Astrocyte (in vitro differentiated cells and primary cell): ENCODE measurements at regions not wholly inside any gene's neighbourhood (a gene's known extent, or its start where the extent isn't known, plus 50 kb on each side); places are given as distances from the start of the nearest gene placed in this dataset.
A peak's percentile ranks its signal among the peaks of the same experiment; 100 is the strongest.

Source experiments
- DNase-seq: peaks from one replicate; pipeline ENCODE4 v3.0.0-alpha.2; 2010; ENCODE audit warnings: low read depth
- FAIRE-seq: peaks from 2 replicates; lab custom pipeline; 2011; peaks lifted over from hg19 to GRCh38; lab: Jason Lieb, UNC
- H2AFZ ChIP-seq: 2 replicates; pipeline ENCODE4 v1.6.0; 2012; ENCODE audit warnings: low read depth, low read length, inconsistent platforms
- H3K27ac ChIP-seq: 2 replicates; pipeline ENCODE4 v1.5.1; 2011; ENCODE audit warnings: low read depth, low read length, inconsistent platforms
- H3K27me3 ChIP-seq: 2 replicates; pipeline ENCODE4 v1.6.0; 2011; ENCODE audit warnings: low read length, inconsistent platforms; ENCODE audit not compliant: insufficient read depth
- H3K36me3 ChIP-seq: 2 replicates; pipeline ENCODE4 v1.5.1; 2011; ENCODE audit warnings: low read length, inconsistent platforms; ENCODE audit not compliant: insufficient read depth
- H3K4me1 ChIP-seq: 2 replicates; pipeline ENCODE4 v1.5.1; 2011; ENCODE audit warnings: low read length, inconsistent platforms; ENCODE audit not compliant: insufficient read depth
- H3K4me2 ChIP-seq: 2 replicates; pipeline ENCODE4 v1.6.0; 2012; ENCODE audit warnings: low read length, inconsistent platforms
- H3K4me3 ChIP-seq: 2 replicates; pipeline ENCODE4 v1.5.1; 2011; ENCODE audit warnings: low read depth, mild to moderate bottlenecking, low read length, inconsistent platforms; ENCODE audit not compliant: insufficient read depth
- H3K79me2 ChIP-seq: 2 replicates; pipeline ENCODE4 v1.6.0; 2012; ENCODE audit warnings: mild to moderate bottlenecking, low read length, inconsistent platforms; ENCODE audit not compliant: insufficient read depth
- H3K9ac ChIP-seq: 2 replicates; pipeline ENCODE4 v1.6.0; 2012; ENCODE audit warnings: mild to moderate bottlenecking, low read length, inconsistent platforms
- H3K9me3 ChIP-seq: 2 replicates; pipeline ENCODE4 v1.5.1; 2012; ENCODE audit warnings: low read depth, mild to moderate bottlenecking, low read length, inconsistent platforms; ENCODE audit not compliant: insufficient read depth
- H4K20me1 ChIP-seq: 2 replicates; pipeline ENCODE4 v1.6.0; 2012; ENCODE audit warnings: low read length, inconsistent platforms; ENCODE audit not compliant: insufficient read depth
- H3K27ac Mint-ChIP-seq: one replicate; pipeline ENCODE4 v1.8.0; 2021; ENCODE audit warnings: mild to moderate bottlenecking, mixed read lengths; ENCODE audit not compliant: unreplicated experiment
- H3K27me3 Mint-ChIP-seq: one replicate; pipeline ENCODE4 v1.8.0; 2021; ENCODE audit warnings: low read depth, mixed read lengths; ENCODE audit not compliant: unreplicated experiment
- H3K36me3 Mint-ChIP-seq: one replicate; pipeline ENCODE4 v1.8.0; 2021; ENCODE audit warnings: low read depth, mixed read lengths; ENCODE audit not compliant: unreplicated experiment
- H3K4me1 Mint-ChIP-seq: one replicate; pipeline ENCODE4 v1.8.0; 2021; ENCODE audit warnings: low read depth, mixed read lengths; ENCODE audit not compliant: unreplicated experiment
- H3K4me3 Mint-ChIP-seq: one replicate; pipeline ENCODE4 v1.8.0; 2021; ENCODE audit warnings: mild to moderate bottlenecking, moderate library complexity, mixed read lengths; ENCODE audit not compliant: unreplicated experiment
- H3K9me3 Mint-ChIP-seq: one replicate; pipeline ENCODE4 v1.8.0; 2021; ENCODE audit warnings: mild to moderate bottlenecking, mixed read lengths; ENCODE audit not compliant: unreplicated experiment
- CTCF ChIP-seq: IDR thresholded peaks from 2 replicates; pipeline ENCODE4 v1.5.1; 2011; ENCODE audit warnings: low read depth, mild to moderate bottlenecking, inconsistent platforms, low read length, moderate library complexity; ENCODE audit not compliant: insufficient read depth
- EZH2 ChIP-seq: IDR thresholded peaks from 2 replicates; pipeline ENCODE4 v1.6.1; 2012; ENCODE audit warnings: mild to moderate bottlenecking, low read length, inconsistent platforms; ENCODE audit not compliant: insufficient read depth

- Mint-ChIP-seq H3K27me3 (no peaks in the 10 kb centered on the region), H3K4me3 (no peak overlapping the region), H3K36me3 (peaks cover 15% of the 10 kb centered on the region), H3K9me3 (peaks cover 4% of the 10 kb centered on the region), H3K27ac (no peak overlapping the region), H3K4me1 (peaks cover 22% of the 10 kb centered on the region)
- DNase-seq (no peak), FAIRE-seq (no peak)
- Histone ChIP-seq H3K4me3 (no peak overlapping the region), H2AFZ (no peak overlapping the region), H3K79me2 (no peaks in the 10 kb centered on the region), H3K9me3 (no peaks in the 10 kb centered on the region), H3K4me2 (peak overlapping the region; percentile 64), H3K4me1 (peaks cover 17% of the 10 kb centered on the region), H3K36me3 (no peaks in the 10 kb centered on the region), H3K27ac (no peak overlapping the region), H4K20me1 (no peaks in the 10 kb centered on the region), H3K27me3 (no peaks in the 10 kb centered on the region), H3K9ac (no peak overlapping the region)
- TF ChIP-seq EZH2 (no peak), CTCF (no peak)
Observed at GRCh38 chr9:23621924-23622323, 204.1 kb downstream of the ELAVL2 start.

- no peaks in the 10 kb centered on the region for H3K79me2 ChIP-seq
- Mint-ChIP-seq H3K4me1 (peaks cover 22% of the 10 kb centered on the region), H3K27ac (no peak overlapping the region), H3K4me3 (no peak overlapping the region), H3K27me3 (no peaks in the 10 kb centered on the region), H3K36me3 (peaks cover 16% of the 10 kb centered on the region), H3K9me3 (peaks cover 4% of the 10 kb centered on the region)
- no peak overlapping the region for H3K4me3 ChIP-seq
- H4K20me1 ChIP-seq = no peaks in the 10 kb centered on the region
- DNase-seq = no peak
- peak overlapping the region; percentile 64 for H3K4me2 ChIP-seq
- no peaks in the 10 kb centered on the region for H3K27me3 ChIP-seq
- TF ChIP-seq CTCF = no peak
- no peak for TF ChIP-seq EZH2
- no peak overlapping the region for H2AFZ ChIP-seq
- no peaks in the 10 kb centered on the region for H3K36me3 ChIP-seq
- H3K9me3 ChIP-seq = no peaks in the 10 kb centered on the region
- no peak overlapping the region for H3K27ac ChIP-seq
- H3K4me1 ChIP-seq = peaks cover 17% of the 10 kb centered on the region
- FAIRE-seq = no peak
- H3K9ac ChIP-seq = no peak overlapping the region
Observed at GRCh38 chr9:23622396-23622795, 203.6 kb downstream of the ELAVL2 start.

- DNase-seq (no peak), FAIRE-seq (no peak)
- Histone ChIP-seq H3K27ac (no peak overlapping the region), H3K9ac (no peak overlapping the region), H3K79me2 (no peaks in the 10 kb centered on the region), H3K4me1 (no peaks in the 10 kb centered on the region), H3K4me2 (no peak overlapping the region), H3K27me3 (no peaks in the 10 kb centered on the region), H2AFZ (no peak overlapping the region), H3K4me3 (no peak overlapping the region), H3K9me3 (no peaks in the 10 kb centered on the region), H3K36me3 (no peaks in the 10 kb centered on the region), H4K20me1 (no peaks in the 10 kb centered on the region)
- H3K27me3 Mint-ChIP-seq = no peaks in the 10 kb centered on the region
- peaks cover 7% of the 10 kb centered on the region for H3K4me1 Mint-ChIP-seq
- TF ChIP-seq EZH2 = no peak
- no peak for TF ChIP-seq CTCF
- peaks cover 4% of the 10 kb centered on the region for H3K9me3 Mint-ChIP-seq
- H3K4me3 Mint-ChIP-seq = no peak overlapping the region
- no peak overlapping the region for H3K27ac Mint-ChIP-seq
- H3K36me3 Mint-ChIP-seq = peaks cover 18% of the 10 kb centered on the region
Observed at GRCh38 chr9:23630488-23630887, 195.6 kb downstream of the ELAVL2 start.
